Urothelium cell line (cell line): ENCODE measurements at regions not wholly inside any gene's neighbourhood (a gene's known extent, or its start where the extent isn't known, plus 50 kb on each side); places are given as distances from the start of the nearest gene placed in this dataset.

ENCODE experiments used
- DNase-seq: peaks from one replicate; pipeline ENCODE4 v3.0.0; 2011; ENCODE audit warnings: low spot score, mixed read lengths
- FAIRE-seq: peaks from 2 replicates; lab custom pipeline; 2011; peaks lifted over from hg19 to GRCh38; lab: Jason Lieb, UNC

DNA sequence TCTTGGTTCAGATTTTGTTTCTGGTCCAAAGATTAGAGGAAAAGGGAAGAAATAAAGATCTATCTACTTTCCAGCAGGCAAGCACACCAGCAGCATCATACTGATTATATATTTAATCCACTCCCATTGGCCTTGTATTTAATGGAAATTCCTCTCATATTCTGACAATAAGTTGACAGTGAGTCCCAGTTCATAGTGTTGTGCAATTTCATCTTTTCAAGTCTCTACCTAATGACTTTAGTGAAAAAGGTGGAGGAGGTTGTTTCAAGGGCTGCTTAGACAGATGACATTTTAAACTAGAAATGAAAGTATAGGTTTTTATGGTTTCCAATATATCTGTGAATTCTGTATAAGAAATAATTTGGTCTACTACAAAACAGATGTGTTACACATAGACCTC lies 298.6 kb downstream of the PABPC4L start:
- FAIRE-seq: no peak
- no peak for DNase-seq

DNA sequence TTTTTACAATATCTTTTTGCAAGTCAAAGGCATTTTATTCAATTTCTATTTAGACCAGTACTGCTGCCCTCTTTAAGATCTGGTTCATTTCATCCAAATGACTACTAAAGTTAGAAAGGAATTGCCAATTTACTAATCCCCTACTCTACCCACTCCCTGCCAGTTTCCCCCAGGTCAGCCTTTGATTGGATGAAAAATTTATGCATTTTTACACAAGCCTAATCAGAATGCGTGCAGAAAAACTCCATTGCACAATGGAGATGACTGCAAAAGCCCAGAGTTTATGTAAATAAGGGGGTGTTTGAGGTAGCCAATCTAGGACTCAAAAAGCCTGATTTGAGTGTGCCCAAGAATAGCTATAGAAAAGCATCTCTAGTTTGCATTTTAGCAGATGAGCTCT lies 310.6 kb downstream of the PABPC4L start:
- DNase-seq: no peak
- FAIRE-seq: no peak

DNA sequence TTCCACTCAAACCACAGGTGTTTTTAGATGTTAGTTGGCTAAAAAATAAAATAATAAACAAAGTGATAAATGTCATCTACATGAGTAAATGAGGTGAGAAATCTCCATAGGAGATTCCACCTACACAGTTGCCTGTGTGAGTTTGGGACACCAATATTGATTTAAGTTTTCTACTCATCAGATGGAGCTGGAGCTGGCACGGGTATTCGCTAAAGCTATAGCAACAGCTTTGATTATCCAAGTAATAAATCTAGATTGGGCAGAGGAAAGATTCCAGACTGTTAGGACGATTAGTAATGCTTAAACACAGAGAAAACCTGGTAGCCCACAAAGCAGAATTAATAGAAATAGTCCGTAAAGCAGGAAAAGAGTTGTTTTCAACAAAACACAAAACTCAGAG lies 313.9 kb downstream of the PABPC4L start:
- DNase-seq: no peak
- FAIRE-seq: no peak

DNA sequence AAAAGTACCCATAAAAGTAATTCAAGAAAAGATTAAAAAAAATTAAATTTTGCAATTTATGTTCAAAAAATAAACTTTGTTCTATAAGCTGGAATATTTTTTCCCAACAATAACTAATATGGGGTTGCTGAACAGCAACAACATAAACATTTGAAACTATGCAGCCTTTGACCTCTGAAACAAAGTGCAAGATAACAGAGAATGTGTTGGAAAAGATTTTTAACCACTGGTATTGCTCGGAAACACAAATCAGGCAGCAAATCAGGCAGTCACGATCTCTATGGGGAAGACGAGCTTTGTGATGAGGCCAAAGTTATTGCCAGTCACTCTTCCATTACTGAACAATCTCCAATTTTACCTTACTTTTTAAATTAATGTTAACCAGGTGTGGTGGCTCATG lies 332.1 kb downstream of the PABPC4L start:
- DNase-seq (no peak), FAIRE-seq (no peak)

DNA sequence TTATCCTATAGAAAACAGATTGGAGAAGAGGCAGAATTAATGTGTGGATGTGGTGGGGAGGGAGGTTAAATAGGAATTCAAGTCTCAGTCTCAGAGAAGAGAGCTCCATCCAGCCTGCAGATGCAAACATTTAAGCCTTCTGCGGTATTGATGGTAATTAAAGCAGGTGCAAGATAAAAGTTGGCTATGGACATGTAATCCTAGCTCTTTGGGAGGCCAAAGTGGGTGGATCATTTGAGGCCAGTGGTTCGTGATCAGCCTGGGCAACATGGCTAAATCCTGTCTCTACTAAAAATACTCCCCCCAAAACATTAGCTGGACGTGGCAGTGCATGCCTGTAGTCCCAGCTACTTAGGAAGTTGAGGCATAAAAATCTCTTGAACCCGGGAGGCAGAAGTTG lies 332.7 kb downstream of the PABPC4L start:
- FAIRE-seq (no peak), DNase-seq (no peak)

DNA sequence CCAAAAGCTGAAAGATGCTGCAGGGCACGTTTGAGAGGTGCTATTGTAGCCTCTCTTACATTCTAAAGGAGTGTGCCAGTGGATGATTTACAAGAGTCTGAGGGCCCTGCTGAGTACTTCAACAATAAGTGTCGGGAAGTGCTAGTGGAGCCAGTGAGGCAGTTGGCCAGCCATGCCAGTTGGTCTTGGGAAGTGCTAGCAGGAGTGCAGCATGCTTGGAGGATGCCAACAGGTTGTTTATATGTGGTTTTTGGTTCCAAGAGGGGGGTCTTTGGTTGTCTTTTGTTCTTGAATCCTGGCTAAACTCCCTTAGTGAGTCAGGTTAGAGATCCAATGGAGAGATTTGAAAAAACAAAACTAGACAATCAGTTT lies 335.3 kb downstream of the PABPC4L start:
- FAIRE-seq (no peak), DNase-seq (peak; percentile 9)

DNA sequence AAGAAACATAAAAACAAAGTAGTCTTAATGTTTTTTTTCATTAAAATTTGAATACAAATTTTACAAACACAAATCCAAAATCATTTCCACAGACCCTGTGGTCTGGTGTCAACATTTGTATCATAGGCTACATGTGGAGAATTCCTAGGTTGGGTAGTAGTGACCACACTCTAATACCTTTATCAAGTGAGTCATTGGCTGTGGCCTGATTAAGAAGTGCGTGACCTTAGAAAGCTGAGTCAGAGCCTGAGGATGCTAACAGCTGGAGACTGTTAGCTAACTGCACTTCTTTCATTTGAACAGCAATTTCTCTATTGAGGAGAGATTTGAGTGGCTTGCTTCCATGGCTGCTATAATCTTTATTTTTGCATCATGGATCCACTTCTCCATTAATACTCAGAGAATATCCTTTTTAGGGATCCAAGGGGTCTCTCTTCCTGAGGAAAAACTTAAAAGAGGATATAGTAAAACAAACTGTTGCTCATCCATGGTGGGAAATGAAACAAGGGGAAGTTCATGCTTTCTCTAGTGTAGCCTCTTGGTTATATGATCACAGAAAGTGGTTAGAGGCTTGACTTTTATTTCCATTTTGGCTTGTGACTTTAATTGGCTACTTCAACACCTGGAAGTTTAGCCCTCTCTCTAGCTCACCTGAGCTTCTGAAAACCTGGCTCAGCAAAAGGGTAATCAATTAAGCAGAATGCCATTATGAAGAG lies 335.8 kb downstream of the PABPC4L start:
- no peak for FAIRE-seq
- DNase-seq: peak; percentile 70

DNA sequence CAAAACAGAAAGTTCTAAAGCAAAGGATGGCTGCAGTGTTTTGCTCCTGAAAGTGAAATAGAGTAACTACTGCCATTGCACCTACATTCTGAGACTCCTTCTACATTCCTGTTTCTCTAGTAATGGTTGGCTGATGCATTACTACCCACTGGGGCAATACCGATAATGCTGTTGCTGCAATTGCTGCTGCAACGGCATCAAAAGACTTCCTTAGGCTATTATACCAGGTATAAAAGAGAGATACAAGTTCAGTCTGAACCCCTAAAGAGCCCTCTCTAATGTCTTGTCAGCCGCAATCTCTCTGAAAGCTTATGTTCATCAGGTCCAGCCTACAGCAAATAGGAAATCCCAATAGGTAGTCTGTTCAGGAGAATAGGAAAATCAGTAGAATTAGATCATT lies 338.4 kb downstream of the PABPC4L start:
- DNase-seq (no peak), FAIRE-seq (no peak)

DNA sequence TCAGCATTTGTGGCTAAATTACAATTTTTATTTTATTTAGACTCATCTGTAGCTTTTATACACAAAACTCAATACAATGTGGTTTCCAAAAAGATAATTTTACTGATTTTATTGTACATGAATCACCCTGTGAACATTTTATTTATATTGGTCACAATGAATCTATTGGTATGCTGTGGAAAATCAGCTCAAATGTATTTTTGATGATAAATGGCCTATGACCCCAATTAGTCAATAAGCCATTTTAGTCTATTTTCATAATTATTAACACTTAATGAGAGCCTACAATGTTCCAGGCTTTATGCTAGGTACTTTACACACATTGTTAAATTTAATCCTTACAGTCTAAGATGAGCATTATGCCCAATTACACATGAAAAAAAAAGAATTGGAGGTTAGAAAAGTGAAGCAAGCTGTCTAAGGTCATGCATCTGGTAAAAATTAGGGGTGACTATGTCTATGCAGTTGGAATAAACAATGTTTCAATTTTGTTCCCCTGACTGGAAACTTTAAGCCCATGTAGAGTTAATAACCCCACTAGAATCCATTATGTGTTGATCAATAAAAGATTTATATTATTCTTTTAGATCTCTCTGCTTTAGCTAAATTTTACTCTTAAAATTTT lies 344.7 kb downstream of the PABPC4L start:
- no peak for DNase-seq

DNA sequence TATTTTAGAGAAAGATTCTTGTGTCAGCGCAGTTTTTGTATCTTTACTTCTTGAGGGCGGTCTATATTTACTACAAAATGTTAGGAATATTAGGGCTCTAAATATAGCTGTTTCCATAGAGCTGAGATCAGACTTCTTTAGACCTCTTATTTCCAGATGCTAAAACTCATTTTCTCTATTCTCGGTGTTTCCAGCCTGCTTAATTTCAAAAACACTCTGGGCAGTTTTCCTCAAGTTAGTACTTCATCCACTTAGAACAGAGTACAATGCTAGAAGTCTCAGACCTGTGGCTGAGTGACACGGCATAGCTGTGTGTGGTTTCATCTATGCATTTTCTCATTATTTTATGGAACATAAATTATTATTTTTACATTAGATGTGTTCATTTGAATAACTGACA lies 346.6 kb downstream of the PABPC4L start:
- FAIRE-seq (no peak), DNase-seq (no peak)

More for the DNA sequence above, 344.7 kb downstream of the PABPC4L start:
- FAIRE-seq: no peak

DNA sequence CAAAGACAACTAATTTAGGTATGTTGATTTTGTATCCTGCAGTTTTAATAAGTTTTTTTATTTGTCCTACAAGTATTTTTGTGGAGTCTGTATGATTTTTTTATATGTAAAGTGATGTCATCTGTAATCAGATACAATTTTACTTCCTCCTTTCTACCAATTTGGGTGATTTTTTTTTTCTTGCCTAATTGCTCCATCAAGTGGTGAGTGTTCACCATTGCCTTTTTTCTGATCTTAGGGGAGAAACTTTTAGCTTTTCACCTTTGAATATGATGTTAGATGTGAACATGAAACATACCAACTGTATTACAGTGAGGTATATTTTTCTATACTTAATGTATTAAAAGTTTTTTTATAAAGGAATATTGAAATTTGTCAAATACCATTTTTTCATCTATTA lies 362.3 kb downstream of the PABPC4L start:
- FAIRE-seq (no peak), DNase-seq (no peak)

DNA sequence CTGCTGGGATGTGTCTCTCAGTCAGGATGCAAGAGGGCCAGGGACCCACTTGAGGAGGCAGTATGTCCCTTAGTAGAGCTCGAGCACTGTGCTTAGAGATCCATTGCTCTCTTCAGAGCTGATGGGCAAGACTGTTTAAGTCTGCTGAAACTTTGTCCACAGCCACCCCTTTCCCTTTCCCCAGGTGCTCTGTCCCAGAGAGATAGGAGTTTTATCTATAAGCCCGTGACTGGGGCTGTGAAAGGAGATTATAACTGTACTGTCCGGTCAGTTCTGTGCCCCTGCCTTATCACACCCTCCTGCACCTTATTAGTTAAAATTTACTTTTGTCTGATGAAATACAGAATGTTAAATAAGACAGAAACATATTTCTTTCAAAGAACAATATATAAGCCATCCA lies 378.4 kb downstream of the PABPC4L start:
- no peak for FAIRE-seq

DNA sequence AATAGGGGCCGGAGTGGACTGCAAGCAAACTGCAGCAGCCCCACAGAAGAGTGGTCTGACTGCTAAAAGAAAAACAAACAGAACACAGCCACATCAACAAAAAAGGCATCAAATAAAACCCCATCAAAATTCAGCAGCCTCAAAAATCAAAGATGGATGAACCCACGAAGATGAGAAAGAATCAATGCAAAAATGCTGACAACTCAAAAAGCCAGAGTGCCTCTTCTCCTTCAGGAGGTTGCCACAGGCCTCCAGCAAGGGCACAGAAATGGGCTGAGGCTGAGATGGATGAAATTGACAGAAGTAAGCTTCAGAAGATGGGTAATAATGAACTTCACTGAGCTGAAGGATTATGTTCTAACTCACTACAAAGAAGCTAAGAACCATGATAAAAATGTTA lies 388.6 kb downstream of the PABPC4L start:
- no peak for FAIRE-seq
- no peak for DNase-seq

More for the DNA sequence above, 378.4 kb downstream of the PABPC4L start:
- DNase-seq: no peak

DNA sequence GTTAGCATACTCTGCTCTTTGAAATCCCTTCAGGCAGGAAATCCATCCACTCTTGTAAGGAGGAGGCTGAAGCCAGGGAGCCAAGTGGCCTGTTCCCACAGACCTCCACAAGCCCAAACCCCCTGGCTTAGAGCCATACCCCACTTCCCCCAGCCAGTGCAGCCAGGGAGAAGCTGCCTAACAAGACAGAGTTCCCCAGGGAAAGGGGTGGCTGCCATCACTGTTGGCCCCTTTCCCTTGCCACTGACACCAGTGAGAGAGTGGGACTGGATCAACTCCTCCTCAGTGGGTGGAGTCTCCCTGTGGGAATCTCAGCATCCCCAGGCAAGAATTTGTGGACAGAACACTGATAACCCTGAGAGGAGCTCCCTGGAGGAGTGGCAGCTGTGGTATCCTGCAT lies 389.4 kb downstream of the PABPC4L start:
- FAIRE-seq (no peak), DNase-seq (no peak)

DNA sequence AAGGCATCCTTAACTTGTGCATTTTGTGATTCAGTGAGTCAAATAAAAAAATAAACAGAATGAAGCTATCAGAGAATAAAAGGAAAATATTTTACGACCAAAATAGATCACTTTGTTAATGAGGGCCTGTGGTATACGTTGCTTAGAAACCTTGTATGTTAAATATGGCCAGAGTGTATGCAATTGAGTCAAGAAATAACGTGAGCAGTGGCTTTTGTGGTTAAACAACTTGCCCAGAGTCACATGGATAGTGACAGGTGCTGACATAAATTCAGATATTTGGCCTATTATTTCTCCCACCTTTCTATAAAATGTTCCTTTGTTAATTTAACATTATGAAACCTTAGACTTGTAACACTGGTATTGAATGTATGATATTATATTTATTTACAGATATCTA lies 393.4 kb downstream of the PABPC4L start:
- DNase-seq: no peak
- FAIRE-seq: no peak

DNA sequence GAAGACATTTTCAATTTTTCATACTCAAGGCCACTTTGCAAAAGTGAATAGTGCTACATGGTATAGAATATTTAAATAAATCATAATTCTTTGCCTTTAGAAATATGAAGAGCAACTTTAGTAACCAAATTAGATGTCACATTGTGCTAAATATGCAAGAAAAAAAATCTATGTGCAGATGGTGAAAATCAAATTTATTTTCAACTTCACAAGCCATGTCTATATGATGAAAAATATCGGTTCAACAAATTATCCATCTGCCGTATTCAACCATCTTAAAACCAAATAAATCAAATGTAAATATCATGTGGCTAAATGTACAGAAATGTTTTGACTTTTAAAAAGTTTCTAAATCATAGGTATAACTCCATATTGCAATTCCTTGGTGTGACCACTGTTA lies 398.2 kb downstream of the PABPC4L start:
- DNase-seq: no peak
- FAIRE-seq: no peak

DNA sequence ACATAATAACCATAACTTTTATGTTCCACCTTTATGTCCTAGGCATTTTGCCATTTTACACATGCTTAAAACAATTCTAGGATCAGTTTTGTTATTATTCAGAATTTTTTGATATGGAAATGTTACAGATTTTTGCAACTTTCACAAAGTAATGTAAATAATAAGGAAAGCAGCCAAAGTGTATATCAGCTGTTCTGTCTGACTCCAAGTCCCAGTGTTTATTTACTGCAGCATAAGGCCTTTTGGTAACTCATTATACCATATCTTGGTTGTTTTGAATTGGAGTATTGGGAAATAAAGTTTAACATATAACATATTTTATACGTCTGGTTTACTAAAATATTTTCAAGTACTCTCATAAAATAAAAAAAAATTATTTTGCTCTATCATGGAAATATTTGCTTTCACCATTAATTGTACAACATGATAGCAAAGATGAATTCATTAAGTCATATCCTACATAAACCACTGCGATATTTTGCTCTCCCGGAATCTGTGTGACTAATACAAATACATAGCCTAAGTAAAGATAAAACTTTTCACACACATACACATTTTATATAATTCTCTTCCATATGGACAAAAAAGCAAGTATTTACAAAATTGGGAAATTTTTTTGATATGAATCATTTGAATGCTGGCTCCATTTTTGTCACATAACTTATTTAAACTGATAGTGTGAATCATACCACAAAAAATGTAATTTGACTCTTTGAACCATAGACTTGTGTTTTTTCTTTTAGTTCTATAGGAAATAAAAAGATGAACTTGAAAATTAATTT lies 399.0 kb downstream of the PABPC4L start:
- DNase-seq (no peak), FAIRE-seq (no peak)

DNA sequence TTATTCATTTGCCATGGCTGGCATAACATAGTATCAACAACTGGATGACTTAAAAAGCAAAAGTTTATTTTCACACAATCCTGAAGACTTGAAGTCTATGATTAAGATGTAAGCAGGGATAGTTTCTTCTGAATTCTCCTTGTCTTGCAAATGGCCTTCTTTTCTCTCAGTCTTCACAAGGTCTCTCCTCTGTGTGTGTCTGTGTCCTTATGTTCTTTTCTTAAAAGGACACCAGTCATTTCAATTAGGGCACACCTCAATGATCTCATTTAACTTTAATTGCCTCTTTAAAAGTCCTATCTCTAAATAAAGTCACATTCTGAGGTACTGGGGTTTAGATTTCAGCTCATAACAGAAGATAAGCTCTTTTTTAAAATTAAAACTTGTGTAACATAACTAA lies 399.7 kb downstream of the PABPC4L start:
- FAIRE-seq (no peak), DNase-seq (no peak)

DNA sequence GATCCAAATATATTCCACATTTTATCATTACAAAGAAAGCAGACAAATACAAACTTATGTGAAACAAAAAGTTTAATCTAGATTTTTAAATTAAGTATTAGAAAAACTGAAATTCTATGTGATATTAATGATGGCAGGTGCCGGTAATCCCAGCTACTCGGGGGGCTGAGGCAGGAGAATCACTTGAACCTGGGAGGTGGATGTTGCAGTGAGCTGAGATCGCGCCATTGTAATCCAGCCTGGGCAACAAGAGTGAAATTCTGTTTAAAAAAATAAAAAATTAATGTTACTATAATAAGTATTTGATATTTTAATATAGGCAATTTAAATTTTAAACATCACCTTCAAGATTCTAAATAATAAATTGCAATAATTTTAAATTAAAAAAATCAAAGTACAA lies 400.6 kb downstream of the PABPC4L start:
- no peak for FAIRE-seq
- no peak for DNase-seq

DNA sequence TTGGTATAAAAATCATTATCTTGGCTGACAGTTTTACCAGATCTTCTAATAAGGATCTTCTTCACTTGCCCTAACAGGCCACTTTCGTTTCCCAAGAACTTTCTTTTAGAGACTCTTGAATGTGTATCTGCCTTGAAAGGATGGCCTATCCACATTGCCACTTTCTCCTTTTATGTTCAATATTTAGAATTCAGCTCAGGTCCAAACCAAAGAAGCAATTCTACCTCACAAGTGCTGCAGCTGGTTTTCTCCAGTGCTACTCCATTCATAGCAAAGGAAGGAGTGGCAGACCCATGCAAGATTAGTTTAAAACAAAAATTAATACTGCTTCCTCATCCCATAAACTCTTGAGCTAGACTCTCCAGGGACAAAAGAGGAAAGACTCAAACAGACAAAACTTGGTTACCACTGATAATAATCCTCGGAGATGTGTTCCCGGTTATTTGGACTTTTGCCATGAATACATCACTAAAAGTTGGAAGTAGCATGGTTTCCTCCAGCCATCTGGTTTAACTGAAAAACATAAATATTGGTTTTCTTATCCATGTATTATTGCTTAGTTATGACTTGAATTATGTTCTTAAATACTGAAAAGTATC lies 401.8 kb downstream of the PABPC4L start:
- no peak for FAIRE-seq
- DNase-seq: no peak

DNA sequence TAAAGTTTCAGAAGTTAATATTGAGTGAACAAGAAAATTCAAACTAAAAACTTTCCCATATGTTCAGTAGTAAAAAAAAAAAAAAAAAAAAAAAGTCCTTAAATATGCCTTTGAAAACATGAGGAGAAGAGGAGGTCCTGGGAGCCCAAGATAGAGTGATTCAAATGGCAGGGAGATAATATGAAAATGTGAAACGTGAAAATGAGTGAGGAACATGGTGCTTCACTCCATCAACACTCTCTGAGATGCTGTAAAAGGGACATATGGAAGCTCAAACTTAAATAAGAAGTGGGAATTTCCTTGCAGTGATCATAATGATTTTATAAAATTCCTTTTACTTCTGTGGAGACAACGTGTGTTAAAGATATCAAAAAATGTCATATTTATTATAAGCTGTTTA lies 423.9 kb downstream of the PABPC4L start:
- FAIRE-seq (no peak), DNase-seq (no peak)

DNA sequence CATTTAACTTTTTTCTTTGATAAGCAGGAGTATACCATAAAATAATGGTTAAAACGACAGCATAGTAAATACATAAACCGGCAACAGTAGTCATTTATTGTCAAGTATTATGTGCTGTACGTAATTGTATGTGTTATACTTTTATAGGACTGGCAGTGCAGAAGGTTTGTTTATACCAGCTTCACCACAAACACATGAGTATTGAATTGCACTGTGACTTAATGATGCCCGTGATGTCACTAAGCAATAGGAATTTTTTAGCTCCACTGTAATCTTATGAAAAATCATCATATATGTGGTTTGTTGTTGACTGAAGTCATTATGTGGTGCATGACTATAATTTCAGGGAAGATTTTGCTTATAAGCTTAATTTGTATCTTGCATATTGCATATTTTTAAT lies 424.6 kb downstream of the PABPC4L start:
- DNase-seq (no peak), FAIRE-seq (no peak)
